ENCODE measurements at regions not wholly inside any gene's neighbourhood (a gene's known extent, or its start where the extent isn't known, plus 50 kb on each side); places are given as distances from the start of the nearest gene placed in this dataset.

DNA sequence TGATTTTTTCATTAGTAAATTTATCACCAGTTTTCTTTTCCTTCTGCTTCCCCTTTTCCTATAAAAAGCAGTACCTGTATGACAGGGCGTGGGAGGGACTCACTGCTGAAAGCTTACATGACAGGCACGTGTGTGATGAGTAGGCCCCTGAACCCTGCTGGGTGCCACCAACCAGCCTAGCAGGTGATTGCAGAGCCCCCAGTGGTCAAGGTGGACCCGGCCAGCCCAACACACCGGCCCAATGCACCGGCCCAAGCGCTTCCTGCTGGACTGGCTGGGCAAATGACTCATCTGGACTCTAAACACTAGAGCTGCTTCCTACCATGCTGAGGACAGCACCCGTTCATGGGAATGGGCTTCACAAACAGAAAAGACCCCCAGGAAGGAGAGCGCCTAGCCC, 89.8 kb upstream of the TMEM72 start:
- DNase-seq (ENCODE audit: low read depth) = no peak

GRCh38 chr10:44822349-44822748, 88.8 kb upstream of the TMEM72 start:
- DNase-seq (ENCODE audit: low read depth) = no peak

- DNase-seq (ENCODE audit: low read depth) = no peak
These were observed 88.2 kb upstream of the TMEM72 start for GRCh38 chr10:44822966-44823365.

DNA sequence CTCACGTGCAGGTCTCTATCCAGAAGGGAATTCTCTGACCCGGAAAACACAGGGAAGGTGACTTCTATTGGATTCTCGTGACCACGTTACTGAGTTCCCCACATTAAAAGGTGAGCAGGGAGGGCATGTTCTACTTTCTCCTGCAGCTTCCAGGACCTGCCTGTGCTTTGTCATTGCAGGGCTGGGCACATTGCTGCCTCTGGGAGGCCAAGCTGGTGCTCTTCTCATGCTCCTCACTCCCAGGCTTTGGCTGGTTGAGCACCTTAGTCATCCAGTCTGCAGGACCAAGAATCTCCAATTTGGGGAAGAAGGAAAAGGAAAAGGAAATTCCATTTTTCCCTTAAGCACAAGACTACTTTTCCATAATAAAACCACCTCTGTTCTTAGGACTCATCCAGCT, 86.5 kb upstream of the TMEM72 start:
- DNase-seq (ENCODE audit: low read depth) = no peak

- no peak for DNase-seq (ENCODE audit: low read depth)
These were observed 83.6 kb upstream of the TMEM72 start for GRCh38 chr10:44827431-44828006.

GRCh38 chr10:44828508-44829142, 82.5 kb upstream of the TMEM72 start:
- DNase-seq (ENCODE audit: low read depth) = no peak

DNA sequence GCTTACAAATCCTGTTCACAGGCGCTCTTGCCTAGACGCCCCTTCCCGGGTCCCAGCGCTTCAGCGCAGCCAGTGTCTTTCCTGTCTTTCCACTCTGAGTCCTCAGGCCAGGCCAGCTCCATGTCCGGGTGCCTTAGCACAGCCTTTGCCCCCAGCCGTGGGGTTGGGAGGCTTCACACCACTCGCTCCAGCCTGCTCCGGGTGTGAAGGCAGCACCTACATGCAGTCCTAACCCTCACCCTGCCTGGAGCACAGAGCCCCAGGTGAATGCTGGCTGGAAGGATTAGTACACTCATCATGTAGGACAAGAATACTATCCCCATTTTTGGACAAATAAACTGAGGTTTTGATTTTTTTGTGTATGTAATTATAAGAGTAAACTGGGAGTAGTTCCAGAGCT, 81.7 kb upstream of the TMEM72 start:
- no peak for DNase-seq (ENCODE audit: low read depth)

DNA sequence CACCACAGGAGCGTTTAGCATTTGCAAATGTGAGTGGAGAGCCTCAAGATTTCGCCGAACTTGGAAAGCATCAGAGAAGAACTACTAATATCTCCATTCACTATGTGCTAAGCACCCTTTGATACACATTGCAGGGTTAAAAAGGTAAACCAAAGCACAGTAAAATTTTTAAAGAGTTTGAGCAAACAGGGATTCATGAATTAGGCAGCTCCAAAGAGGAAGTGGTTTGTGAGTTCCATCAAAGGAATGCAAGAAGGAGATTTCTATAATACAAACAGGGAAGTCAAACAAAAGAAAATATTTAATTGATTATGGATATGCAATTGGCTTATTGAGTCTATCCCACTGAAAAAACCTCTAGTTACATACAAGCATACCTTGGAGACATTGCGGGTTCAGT, 81.1 kb upstream of the TMEM72 start:
- DNase-seq (ENCODE audit: low read depth) = no peak

GRCh38 chr10:44831581-44831980, 79.6 kb upstream of the TMEM72 start:
- no peak for DNase-seq (ENCODE audit: low read depth)

DNA sequence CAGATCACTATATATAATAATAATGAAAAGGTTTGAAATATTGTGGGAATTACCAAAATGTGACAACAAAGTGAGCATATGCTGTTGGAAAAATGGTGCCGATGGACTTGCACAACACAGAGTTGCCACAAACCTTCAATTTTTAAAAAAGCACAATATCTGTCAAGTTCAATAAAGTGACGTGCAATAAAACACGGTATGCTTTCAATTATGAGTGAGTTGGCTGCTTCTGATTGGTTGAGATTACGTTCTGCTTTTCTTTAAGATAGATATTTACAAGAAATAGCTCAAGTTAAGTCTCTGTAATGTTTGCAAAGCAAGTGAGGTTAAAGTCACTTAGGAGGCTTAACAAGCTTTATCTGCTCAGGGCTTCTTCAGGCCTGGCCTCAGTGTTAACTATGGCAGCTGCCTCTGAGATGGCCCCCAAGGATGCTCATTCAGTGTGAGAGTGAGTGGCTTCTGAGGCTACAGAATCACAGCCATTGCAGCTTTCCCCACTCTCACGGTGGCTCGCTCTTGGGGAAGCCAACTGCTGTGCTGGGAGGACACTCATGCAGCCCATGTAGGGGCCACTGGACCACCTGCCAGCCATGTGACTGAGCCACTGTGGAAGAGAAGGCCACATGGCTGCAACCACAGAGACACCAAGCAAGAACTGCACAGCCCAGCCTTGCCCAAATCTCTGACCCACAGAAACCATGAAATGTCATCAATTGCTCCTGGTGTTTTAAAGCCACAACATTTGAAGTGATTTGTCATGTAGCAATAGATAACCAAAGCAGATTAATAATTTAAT, 78.3 kb upstream of the TMEM72 start:
- DNase-seq (ENCODE audit: low read depth) = no peak

GRCh38 chr10:44834131-44834530, 77.0 kb upstream of the TMEM72 start:
- no peak for DNase-seq (ENCODE audit: low read depth)

DNA sequence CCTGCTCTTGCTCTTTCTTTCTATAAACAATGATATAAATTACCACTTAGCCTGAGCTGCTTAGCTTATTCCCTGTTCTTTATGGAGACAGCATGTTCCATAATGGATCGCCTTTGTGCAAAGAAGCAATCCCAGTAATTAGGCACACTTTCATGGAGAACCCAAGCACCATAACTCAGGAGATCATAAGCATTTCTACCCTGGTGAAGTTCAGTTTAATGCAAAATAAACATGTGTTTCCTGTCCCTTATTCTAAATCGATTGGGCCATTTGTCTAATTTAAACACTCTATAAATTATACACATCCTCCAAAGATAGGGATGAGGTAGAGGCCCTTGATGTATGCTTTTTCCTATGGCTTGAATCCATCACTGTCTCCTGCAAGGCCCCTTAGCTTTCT, 75.8 kb upstream of the TMEM72 start:
- DNase-seq (ENCODE audit: low read depth) = no peak

DNA sequence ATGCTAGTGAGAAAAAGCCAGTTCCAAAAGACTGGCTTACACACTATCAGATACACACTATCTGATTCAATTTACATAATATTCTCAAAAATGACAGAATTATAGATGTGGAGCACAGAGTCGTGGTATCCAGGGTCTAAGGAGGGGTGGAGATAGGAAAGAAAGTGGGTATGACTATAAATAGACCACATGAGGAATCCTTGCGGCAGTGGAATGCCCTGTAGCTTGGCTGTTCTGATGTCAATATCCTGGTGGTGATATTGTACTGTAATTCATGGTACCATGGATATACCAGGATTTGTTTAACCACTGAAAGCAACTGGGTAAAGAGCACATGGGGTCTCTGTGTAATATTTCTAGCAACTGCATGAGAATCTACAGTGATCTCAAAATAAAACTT, 67.7 kb upstream of the TMEM72 start:
- DNase-seq (ENCODE audit: low read depth) = no peak

DNA sequence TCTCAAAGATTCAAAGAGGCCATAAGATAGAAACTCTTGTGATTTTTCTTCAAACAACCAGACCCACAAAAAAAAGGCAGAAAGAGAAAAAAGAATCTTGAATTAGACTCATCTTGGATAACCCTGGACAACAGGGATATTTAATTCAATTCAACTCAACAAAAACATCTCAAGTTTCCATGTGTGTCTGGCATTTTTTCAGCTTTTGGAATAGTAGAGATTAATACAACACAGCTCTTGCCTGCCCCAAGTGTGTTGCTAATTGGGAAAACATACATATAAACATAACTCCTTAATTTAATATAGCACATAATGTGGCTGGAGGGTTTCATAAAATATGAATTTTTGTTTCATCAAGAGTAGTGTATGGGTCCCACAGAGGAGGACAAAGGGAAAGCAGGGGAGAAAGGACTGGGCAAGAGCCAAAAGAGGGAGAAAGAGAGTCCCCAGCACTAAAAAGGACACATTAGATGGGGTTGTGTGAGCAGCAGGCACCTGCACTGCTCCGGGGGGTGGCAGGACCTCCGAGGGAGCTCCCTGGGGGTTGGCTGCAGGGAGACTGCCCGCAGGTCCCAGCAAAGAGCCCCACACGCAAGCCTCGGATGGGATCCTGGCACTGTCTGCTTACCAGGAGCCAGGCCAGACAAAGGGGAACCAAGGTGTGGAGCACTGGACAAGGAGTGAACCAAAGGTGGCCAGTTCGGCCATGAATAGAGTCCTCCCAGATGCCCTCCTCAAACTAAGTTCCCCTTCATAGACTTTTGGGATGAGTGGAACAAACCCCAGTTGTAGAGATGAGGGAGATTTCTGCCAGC, 65.6 kb upstream of the TMEM72 start:
- DNase-seq (ENCODE audit: low read depth) = no peak

GRCh38 chr10:44847110-44847509, 64.0 kb upstream of the TMEM72 start:
- DNase-seq (ENCODE audit: low read depth) = no peak

DNA sequence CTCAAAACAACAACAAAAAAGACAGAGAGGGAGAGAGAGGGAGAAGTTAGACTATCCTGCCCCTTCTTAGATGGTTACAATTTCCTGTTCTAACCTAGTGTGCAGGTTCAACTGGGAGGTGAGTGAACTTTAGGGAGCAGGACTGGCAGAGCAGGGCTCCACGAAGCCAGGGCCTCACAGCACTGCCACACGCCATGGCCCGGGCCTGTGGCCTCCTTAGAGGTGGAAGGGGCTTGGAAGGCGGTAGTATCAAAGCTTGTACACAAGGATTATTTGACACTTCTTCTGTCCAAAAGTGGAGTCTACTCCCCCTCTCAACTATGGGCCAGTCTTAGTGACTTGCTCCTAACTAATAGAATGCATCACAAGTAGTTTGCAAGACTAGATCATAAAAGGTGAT, 62.9 kb upstream of the TMEM72 start:
- no peak for DNase-seq (ENCODE audit: low read depth)

DNA sequence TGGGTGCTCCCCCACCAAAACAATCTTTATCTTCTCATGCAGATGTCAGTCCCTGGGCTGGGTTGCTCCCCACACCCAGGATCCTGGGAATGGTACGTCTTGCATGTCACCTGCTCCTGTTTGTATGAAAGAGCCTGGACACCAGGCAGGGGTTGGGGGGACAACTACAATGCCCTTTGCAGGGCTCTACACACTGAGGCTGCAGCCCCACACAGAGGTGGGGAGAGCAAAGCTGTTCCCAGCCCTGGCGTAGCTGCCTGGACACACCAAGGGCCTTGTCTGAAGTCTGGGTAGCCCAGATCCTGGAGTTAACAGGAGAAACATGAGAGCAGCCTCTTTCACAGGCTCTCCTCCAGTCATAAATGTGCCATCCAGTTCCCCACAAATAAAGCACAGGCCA, 61.2 kb upstream of the TMEM72 start:
- DNase-seq (ENCODE audit: low read depth) = no peak

GRCh38 chr10:44850356-44850934, 60.7 kb upstream of the TMEM72 start:
- no peak for DNase-seq (ENCODE audit: low read depth)

GRCh38 chr10:44851413-44851812, 59.7 kb upstream of the TMEM72 start:
- DNase-seq (ENCODE audit: low read depth) = no peak

- DNase-seq (ENCODE audit: low read depth) = no peak
These were observed 59.3 kb upstream of the TMEM72 start for GRCh38 chr10:44851881-44852280.

- no peak for DNase-seq (ENCODE audit: low read depth)
These were observed 57.9 kb upstream of the TMEM72 start for GRCh38 chr10:44853148-44853734.

GRCh38 chr10:44853796-44854195, 57.3 kb upstream of the TMEM72 start:
- DNase-seq (ENCODE audit: low read depth) = no peak
